Trophoblast cell (in vitro differentiated cells and primary cell): ENCODE measurements at regions not wholly inside any gene's neighbourhood (a gene's known extent, or its start where the extent isn't known, plus 50 kb on each side); places are given as distances from the start of the nearest gene placed in this dataset.
"Not testable (repeated sequence)": the region's sequence is repeated elsewhere in the genome, so short reads cannot be mapped to it uniquely, and the experiment has no call there.

Experiments
- DNase-seq, 2 donors: peaks; one replicate each; pipeline ENCODE4 v3.0.0-alpha.2; 2016
- H2AFZ ChIP-seq: 2 replicates; pipeline ENCODE4 v1.6.1; 2013; ENCODE audit warnings: low read length, moderate library complexity, mild to moderate bottlenecking; ENCODE audit not compliant: insufficient read depth, poor library complexity
- H2AK5ac ChIP-seq: 2 replicates; pipeline ENCODE4 v1.6.1; 2013; ENCODE audit warnings: mild to moderate bottlenecking, low read length
- H2BK120ac ChIP-seq: 2 replicates; pipeline ENCODE4 v1.6.1; 2013; ENCODE audit warnings: low read length, mild to moderate bottlenecking, moderate library complexity; ENCODE audit not compliant: insufficient read depth, poor library complexity
- H2BK12ac ChIP-seq: 2 replicates; pipeline ENCODE4 v1.6.1; 2013; ENCODE audit warnings: mild to moderate bottlenecking, low read length, moderate library complexity
- H2BK5ac ChIP-seq: 2 replicates; pipeline ENCODE4 v1.6.1; 2013; ENCODE audit warnings: low read length, low read depth, moderate library complexity, mild to moderate bottlenecking; ENCODE audit not compliant: poor library complexity
- H3K14ac ChIP-seq: 2 replicates; pipeline ENCODE4 v1.6.1; 2013; ENCODE audit warnings: mild to moderate bottlenecking, low read length
- H3K18ac ChIP-seq: 2 replicates; pipeline ENCODE4 v1.6.1; 2013; ENCODE audit warnings: mild to moderate bottlenecking, low read length
- H3K23ac ChIP-seq: 2 replicates; pipeline ENCODE4 v1.6.1; 2013; ENCODE audit warnings: low read length
- H3K27ac ChIP-seq: 2 replicates; pipeline ENCODE4 v1.5.1; 2013; ENCODE audit warnings: low read depth, mild to moderate bottlenecking, inconsistent platforms, low read length, moderate library complexity
- H3K27me3 ChIP-seq: 2 replicates; pipeline ENCODE4 v1.6.1; 2013; ENCODE audit warnings: inconsistent platforms, mild to moderate bottlenecking, low read length, moderate library complexity; ENCODE audit not compliant: insufficient read depth
- H3K36me3 ChIP-seq, 2 experiments: 1 replicate in 1 of 2; 2 replicates in 1 of 2; pipeline ENCODE4 v1.6.1; 2013; ENCODE audit warnings: low read length in 2 of 2, mild to moderate bottlenecking in 2 of 2, moderate library complexity in 1 of 2; ENCODE audit not compliant: insufficient read depth in 2 of 2, control insufficient read depth in 1 of 2
- H3K4ac ChIP-seq: 2 replicates; pipeline ENCODE4 v1.6.1; 2013; ENCODE audit warnings: low read depth, mild to moderate bottlenecking, low read length, moderate library complexity
- H3K4me1 ChIP-seq, 2 experiments: 1 replicate in 1 of 2; 2 replicates in 1 of 2; pipeline ENCODE4 v1.6.1; 2013; ENCODE audit warnings: low read length in 2 of 2, mild to moderate bottlenecking in 2 of 2, moderate library complexity in 1 of 2; ENCODE audit not compliant: insufficient read depth in 2 of 2, control insufficient read depth in 1 of 2
- H3K4me2 ChIP-seq: 2 replicates; pipeline ENCODE4 v1.6.1; 2013; ENCODE audit warnings: inconsistent platforms, mild to moderate bottlenecking, low read length, moderate library complexity
- H3K4me3 ChIP-seq: 2 replicates; pipeline ENCODE4 v1.5.1; 2013; ENCODE audit warnings: mild to moderate bottlenecking, low read depth, low read length, inconsistent platforms
- H3K79me1 ChIP-seq: one replicate; pipeline ENCODE4 v1.6.1; 2013; ENCODE audit warnings: low read length
- H3K79me2 ChIP-seq: 2 replicates; pipeline ENCODE4 v1.6.1; 2013; ENCODE audit warnings: low read length, mild to moderate bottlenecking; ENCODE audit not compliant: control insufficient read depth, insufficient read depth, poor library complexity
- H3K9ac ChIP-seq: 2 replicates; pipeline ENCODE4 v1.6.1; 2013; ENCODE audit warnings: mild to moderate bottlenecking, low read length
- H3K9me3 ChIP-seq: 2 replicates; pipeline ENCODE4 v1.6.1; 2013; ENCODE audit warnings: low read depth, mild to moderate bottlenecking, control low read depth, inconsistent platforms, low read length; ENCODE audit not compliant: insufficient read depth
- H4K12ac ChIP-seq: 2 replicates; pipeline ENCODE4 v1.6.1; 2013; ENCODE audit warnings: low read depth, mild to moderate bottlenecking, low read length, moderate library complexity
- H4K8ac ChIP-seq: 2 replicates; pipeline ENCODE4 v1.6.1; 2013; ENCODE audit warnings: low read depth, mild to moderate bottlenecking, low read length, moderate library complexity
- H4K91ac ChIP-seq: one replicate; pipeline ENCODE4 v1.6.1; 2013; ENCODE audit warnings: low read depth, mild to moderate bottlenecking, low read length, moderate library complexity
- WGBS: extraction: QIAGEN DNeasy Blood & Tissue Kit; methylation state at CpG from one replicate; pipeline ENCODE4 v1.1.7; 2013; ENCODE audit warnings: missing lambda C conversion rate; ENCODE audit not compliant: insufficient read length, insufficient coverage; ENCODE audit errors: extremely low coverage; 5-methylcytosine and 5-hydroxymethylcytosine counted together

GRCh38 chrY:10993955-10994354 is 1466.3 kb downstream of the TSPY10 start:
- no peak for DNase-seq
- no peak overlapping the region for H2BK120ac ChIP-seq
- H3K23ac ChIP-seq = no peak overlapping the region
- H3K27ac ChIP-seq = no peak overlapping the region
- peaks cover 40% of the 10 kb centered on the region for H3K9me3 ChIP-seq
- no peak overlapping the region for H3K4me2 ChIP-seq
- H2BK12ac ChIP-seq = no peak overlapping the region
- no peak overlapping the region for H3K18ac ChIP-seq
- no peaks in the 10 kb centered on the region for H3K79me1 ChIP-seq
- no peaks in the 10 kb centered on the region for H3K79me2 ChIP-seq
- no peak overlapping the region for H2BK5ac ChIP-seq
- 100% methylated on average over 2 of the region's 2 CpGs for WGBS
- H3K9ac ChIP-seq = no peak overlapping the region
- H4K91ac ChIP-seq = no peak overlapping the region
- no peak overlapping the region for H3K4me3 ChIP-seq
- no peaks in the 10 kb centered on the region for H3K27me3 ChIP-seq
- no peak overlapping the region for H3K14ac ChIP-seq
- no peaks in the 10 kb centered on the region for H3K36me3 ChIP-seq
- H2AFZ ChIP-seq = no peak overlapping the region
- no peak overlapping the region for H4K12ac ChIP-seq
- no peak overlapping the region for H4K8ac ChIP-seq
- no peak overlapping the region for H3K4ac ChIP-seq
- H3K4me1 ChIP-seq = no peaks in the 10 kb centered on the region
- H2AK5ac ChIP-seq = no peak overlapping the region

GRCh38 chrY:10999715-11000114 is 1472.0 kb downstream of the TSPY10 start:
- not testable (repeated sequence) for H3K79me2 ChIP-seq, H2AK5ac ChIP-seq, H4K12ac ChIP-seq, H3K4me1 ChIP-seq, H3K14ac ChIP-seq, H3K4me3 ChIP-seq, H4K8ac ChIP-seq, H2BK5ac ChIP-seq, H4K91ac ChIP-seq, DNase-seq, H3K9ac ChIP-seq, H3K23ac ChIP-seq, H2AFZ ChIP-seq, H2BK12ac ChIP-seq, H3K4me2 ChIP-seq, H3K36me3 ChIP-seq, H2BK120ac ChIP-seq, H3K79me1 ChIP-seq, H3K4ac ChIP-seq, H3K27ac ChIP-seq, H3K27me3 ChIP-seq, H3K18ac ChIP-seq
- WGBS = 100% methylated on average over 3 of the region's 5 CpGs
- peaks cover 37% of the 10 kb centered on the region for H3K9me3 ChIP-seq

- not testable (repeated sequence) for H3K4me3 ChIP-seq, H2BK5ac ChIP-seq, H4K91ac ChIP-seq, H4K12ac ChIP-seq, H3K79me2 ChIP-seq, H3K9ac ChIP-seq, H3K4me1 ChIP-seq, H3K79me1 ChIP-seq, H3K36me3 ChIP-seq, H2AFZ ChIP-seq, H3K14ac ChIP-seq, H3K18ac ChIP-seq, H2BK12ac ChIP-seq, H3K27me3 ChIP-seq, H3K27ac ChIP-seq, H2BK120ac ChIP-seq, DNase-seq, H3K4ac ChIP-seq, H2AK5ac ChIP-seq, H4K8ac ChIP-seq, H3K4me2 ChIP-seq, H3K23ac ChIP-seq
- 100% methylated on average over 1 of the region's 3 CpGs for WGBS
- peaks cover 28% of the 10 kb centered on the region for H3K9me3 ChIP-seq
Observed at GRCh38 chrY:11014229-11014628, 1486.5 kb downstream of the TSPY10 start.

- H3K36me3 ChIP-seq = no peaks in the 10 kb centered on the region
- no peaks in the 10 kb centered on the region for H3K79me1 ChIP-seq
- peaks cover 33% of the 10 kb centered on the region for H3K9me3 ChIP-seq
- no peak overlapping the region for H4K12ac ChIP-seq
- no peak overlapping the region for H3K18ac ChIP-seq
- H3K4me3 ChIP-seq = no peak overlapping the region
- no peak overlapping the region for H2BK120ac ChIP-seq
- no peak overlapping the region for H3K9ac ChIP-seq
- no peak for DNase-seq
- no peak overlapping the region for H3K14ac ChIP-seq
- WGBS = 100% methylated on average over 1 of the region's 1 CpG
- H4K8ac ChIP-seq = no peak overlapping the region
- no peak overlapping the region for H2BK5ac ChIP-seq
- no peak overlapping the region for H3K27ac ChIP-seq
- no peak overlapping the region for H3K4ac ChIP-seq
- no peaks in the 10 kb centered on the region for H3K79me2 ChIP-seq
- no peaks in the 10 kb centered on the region for H3K4me1 ChIP-seq
- H2BK12ac ChIP-seq = no peak overlapping the region
- no peaks in the 10 kb centered on the region for H3K27me3 ChIP-seq
- no peak overlapping the region for H3K23ac ChIP-seq
- H3K4me2 ChIP-seq = no peak overlapping the region
- H2AK5ac ChIP-seq = no peak overlapping the region
- H2AFZ ChIP-seq = no peak overlapping the region
- no peak overlapping the region for H4K91ac ChIP-seq
Observed at GRCh38 chrY:11022734-11023133, 1495.1 kb downstream of the TSPY10 start.
